HCT116 (cell line): ENCODE measurements at regions not wholly inside any gene's neighbourhood (a gene's known extent, or its start where the extent isn't known, plus 50 kb on each side); places are given as distances from the start of the nearest gene placed in this dataset.

Experiments used
- CEBPB ChIP-seq: IDR thresholded peaks from 2 replicates; pipeline ENCODE4 v1.6.1; 2012; ENCODE audit warnings: low read depth
- EZH2 ChIP-seq: fragments of 200-600 bp; sonication (generic); IDR thresholded peaks from 2 replicates; pipeline ENCODE4 v1.6.1; 2017; ENCODE audit warnings: antibody characterized with exemption, mixed run types
- EZH2phosphoT487 ChIP-seq: fragments of 200-600 bp; IDR thresholded peaks from 2 replicates; pipeline ENCODE4 v1.6.1; 2018; ENCODE audit warnings: antibody characterized with exemption, borderline replicate concordance
- POLR2A ChIP-seq: IDR thresholded peaks from 2 replicates; pipeline ENCODE4 v1.7.0; 2011; ENCODE audit warnings: borderline replicate concordance; ENCODE audit not compliant: insufficient read depth, insufficient read length; ENCODE audit errors: extremely low read depth
- POLR2AphosphoS5 ChIP-seq: IDR thresholded peaks from 2 replicates; pipeline ENCODE4 v1.6.1; 2011; ENCODE audit warnings: mild to moderate bottlenecking, low read depth, low read length, moderate library complexity
- SIN3A ChIP-seq: IDR thresholded peaks from 2 replicates; pipeline ENCODE4 v1.6.1; 2012; ENCODE audit warnings: low read depth
- SP1 ChIP-seq: IDR thresholded peaks from 2 replicates; pipeline ENCODE4 v1.6.1; 2012; ENCODE audit warnings: low read depth
- TCF7L2 ChIP-seq: IDR thresholded peaks from 2 replicates; pipeline ENCODE4 v1.7.0; 2011; ENCODE audit warnings: borderline replicate concordance, inconsistent platforms; ENCODE audit not compliant: insufficient read depth, insufficient read length; ENCODE audit errors: extremely low read depth
- YY1 ChIP-seq: IDR thresholded peaks from 2 replicates; pipeline ENCODE4 v1.6.1; 2011; ENCODE audit warnings: low read length, low read depth, moderate library complexity, mild to moderate bottlenecking; ENCODE audit not compliant: insufficient replicate concordance; ENCODE audit errors: extremely low read depth
- TF ChIP-seq, protein P1 (sequence below), 3 experiments: fragments of 200-600 bp in 1 of 3; sonication (generic) in 1 of 3; IDR thresholded peaks in 2 of 3; conservative IDR thresholded peaks in 1 of 3; 2 replicates each; pipeline ENCODE4 v1.5.1; 2012 to 2017; ENCODE audit warnings: low read depth in 2 of 3, low read length in 2 of 3, antibody characterized with exemption in 1 of 3, borderline replicate concordance in 1 of 3, control low read depth in 1 of 3, mild to moderate bottlenecking in 1 of 3, mixed read lengths in 1 of 3, mixed run types in 1 of 3, moderate library complexity in 1 of 3; ENCODE audit not compliant: insufficient read depth in 1 of 3
- TF ChIP-seq, protein P2 (sequence below): IDR thresholded peaks from 2 replicates; pipeline ENCODE4 v1.6.1; 2012
- TF ChIP-seq, protein P3 (sequence below): IDR thresholded peaks from 2 replicates; pipeline ENCODE4 v1.6.1; 2011; ENCODE audit warnings: mild to moderate bottlenecking, low read length, moderate library complexity; ENCODE audit not compliant: insufficient replicate concordance; ENCODE audit errors: extremely low read depth

DNA sequence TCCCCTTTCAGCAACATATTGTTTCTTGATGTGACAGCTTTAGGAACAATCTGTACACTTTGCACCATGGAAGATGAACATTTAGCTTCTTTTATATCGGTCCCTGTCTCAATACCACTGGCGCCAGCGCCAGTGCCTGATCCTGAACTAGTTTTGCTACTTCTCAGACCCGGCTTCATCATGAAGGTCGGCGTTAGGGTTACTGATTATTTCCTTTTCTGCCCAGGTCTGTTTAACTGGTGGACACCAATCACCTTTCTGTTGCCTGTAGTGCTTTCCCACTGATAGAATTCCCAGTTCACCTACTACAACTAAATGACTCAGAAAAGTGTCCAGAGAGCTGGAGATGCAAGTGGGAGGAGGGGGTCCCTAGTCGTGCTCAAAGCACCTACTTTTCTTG, 99.5 kb downstream of the MYCN start:
- TF ChIP-seq, protein P1, sequence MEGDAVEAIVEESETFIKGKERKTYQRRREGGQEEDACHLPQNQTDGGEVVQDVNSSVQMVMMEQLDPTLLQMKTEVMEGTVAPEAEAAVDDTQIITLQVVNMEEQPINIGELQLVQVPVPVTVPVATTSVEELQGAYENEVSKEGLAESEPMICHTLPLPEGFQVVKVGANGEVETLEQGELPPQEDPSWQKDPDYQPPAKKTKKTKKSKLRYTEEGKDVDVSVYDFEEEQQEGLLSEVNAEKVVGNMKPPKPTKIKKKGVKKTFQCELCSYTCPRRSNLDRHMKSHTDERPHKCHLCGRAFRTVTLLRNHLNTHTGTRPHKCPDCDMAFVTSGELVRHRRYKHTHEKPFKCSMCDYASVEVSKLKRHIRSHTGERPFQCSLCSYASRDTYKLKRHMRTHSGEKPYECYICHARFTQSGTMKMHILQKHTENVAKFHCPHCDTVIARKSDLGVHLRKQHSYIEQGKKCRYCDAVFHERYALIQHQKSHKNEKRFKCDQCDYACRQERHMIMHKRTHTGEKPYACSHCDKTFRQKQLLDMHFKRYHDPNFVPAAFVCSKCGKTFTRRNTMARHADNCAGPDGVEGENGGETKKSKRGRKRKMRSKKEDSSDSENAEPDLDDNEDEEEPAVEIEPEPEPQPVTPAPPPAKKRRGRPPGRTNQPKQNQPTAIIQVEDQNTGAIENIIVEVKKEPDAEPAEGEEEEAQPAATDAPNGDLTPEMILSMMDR (IDR thresholded peaks at IDR 0.05 in 2 of 3, conservative IDR thresholded peaks at IDR 0.05 in 1 of 3; ENCODE audit: borderline replicate concordance in 1 of 3, insufficient read depth in 1 of 3, low read depth in 2 of 3, low read length in 2 of 3) = no peak
- TF ChIP-seq YY1 (no peak), POLR2A (no peak), CEBPB (no peak), EZH2 (no peak), SIN3A (no peak), POLR2AphosphoS5 (no peak), TCF7L2 (no peak), EZH2phosphoT487 (no peak), SP1 (no peak)
- TF ChIP-seq, protein P2, sequence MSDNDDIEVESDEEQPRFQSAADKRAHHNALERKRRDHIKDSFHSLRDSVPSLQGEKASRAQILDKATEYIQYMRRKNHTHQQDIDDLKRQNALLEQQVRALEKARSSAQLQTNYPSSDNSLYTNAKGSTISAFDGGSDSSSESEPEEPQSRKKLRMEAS = no peak
- TF ChIP-seq, protein P3, sequence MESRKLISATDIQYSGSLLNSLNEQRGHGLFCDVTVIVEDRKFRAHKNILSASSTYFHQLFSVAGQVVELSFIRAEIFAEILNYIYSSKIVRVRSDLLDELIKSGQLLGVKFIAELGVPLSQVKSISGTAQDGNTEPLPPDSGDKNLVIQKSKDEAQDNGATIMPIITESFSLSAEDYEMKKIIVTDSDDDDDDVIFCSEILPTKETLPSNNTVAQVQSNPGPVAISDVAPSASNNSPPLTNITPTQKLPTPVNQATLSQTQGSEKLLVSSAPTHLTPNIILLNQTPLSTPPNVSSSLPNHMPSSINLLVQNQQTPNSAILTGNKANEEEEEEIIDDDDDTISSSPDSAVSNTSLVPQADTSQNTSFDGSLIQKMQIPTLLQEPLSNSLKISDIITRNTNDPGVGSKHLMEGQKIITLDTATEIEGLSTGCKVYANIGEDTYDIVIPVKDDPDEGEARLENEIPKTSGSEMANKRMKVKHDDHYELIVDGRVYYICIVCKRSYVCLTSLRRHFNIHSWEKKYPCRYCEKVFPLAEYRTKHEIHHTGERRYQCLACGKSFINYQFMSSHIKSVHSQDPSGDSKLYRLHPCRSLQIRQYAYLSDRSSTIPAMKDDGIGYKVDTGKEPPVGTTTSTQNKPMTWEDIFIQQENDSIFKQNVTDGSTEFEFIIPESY = no peak
